SK-N-DZ (cell line): ENCODE measurements at regions not wholly inside any gene's neighbourhood (a gene's known extent, or its start where the extent isn't known, plus 50 kb on each side); places are given as distances from the start of the nearest gene placed in this dataset.

Source experiments
- DNase-seq: peaks from one replicate; pipeline ENCODE4 v3.0.0-alpha.2; 2015; ENCODE audit warnings: low spot score

GRCh38 chr4:132245319-132245718, 903.8 kb upstream of the PCDH10 start:
- no peak for DNase-seq

GRCh38 chr4:132264176-132264575, 884.9 kb upstream of the PCDH10 start:
- no peak for DNase-seq

- DNase-seq: no peak
Measured at GRCh38 chr4:132266374-132266773, 882.7 kb upstream of the PCDH10 start.

- no peak for DNase-seq
Measured at GRCh38 chr4:132267321-132267720, 881.8 kb upstream of the PCDH10 start.

GRCh38 chr4:132269303-132269990, 879.6 kb upstream of the PCDH10 start:
- no peak for DNase-seq

GRCh38 chr4:132275583-132276121, 873.4 kb upstream of the PCDH10 start:
- DNase-seq: no peak

GRCh38 chr4:132276185-132276584, 872.9 kb upstream of the PCDH10 start:
- no peak for DNase-seq

GRCh38 chr4:132276989-132277388, 872.1 kb upstream of the PCDH10 start:
- DNase-seq: no peak

- DNase-seq: no peak
Measured at GRCh38 chr4:132281733-132282132, 867.4 kb upstream of the PCDH10 start.

- DNase-seq: no peak
Measured at GRCh38 chr4:132284910-132285426, 864.1 kb upstream of the PCDH10 start.

- no peak for DNase-seq
Measured at GRCh38 chr4:132297346-132297745, 851.7 kb upstream of the PCDH10 start.

- no peak for DNase-seq
Measured at GRCh38 chr4:132299841-132300240, 849.3 kb upstream of the PCDH10 start.

GRCh38 chr4:132312521-132312920, 836.6 kb upstream of the PCDH10 start:
- no peak for DNase-seq

GRCh38 chr4:132313852-132314251, 835.2 kb upstream of the PCDH10 start:
- DNase-seq: no peak

GRCh38 chr4:132316738-132317137, 832.4 kb upstream of the PCDH10 start:
- no peak for DNase-seq

GRCh38 chr4:132317923-132318322, 831.2 kb upstream of the PCDH10 start:
- DNase-seq: no peak

- DNase-seq: no peak
Measured at GRCh38 chr4:132328761-132329160, 820.3 kb upstream of the PCDH10 start.

GRCh38 chr4:132330994-132331393, 818.1 kb upstream of the PCDH10 start:
- DNase-seq: no peak

- no peak for DNase-seq
Measured at GRCh38 chr4:132332932-132333723, 816.0 kb upstream of the PCDH10 start.

- no peak for DNase-seq
Measured at GRCh38 chr4:132333724-132334047, 815.4 kb upstream of the PCDH10 start.

- no peak for DNase-seq
Measured at GRCh38 chr4:132334081-132334480, 815.0 kb upstream of the PCDH10 start.

GRCh38 chr4:132344924-132345828, 803.9 kb upstream of the PCDH10 start:
- no peak for DNase-seq
